Ishikawa (cell line): ENCODE measurements at regions not wholly inside any gene's neighbourhood (a gene's known extent, or its start where the extent isn't known, plus 50 kb on each side); places are given as distances from the start of the nearest gene placed in this dataset.

ENCODE experiments used
- CEBPB ChIP-seq: IDR thresholded peaks from 2 replicates; pipeline ENCODE4 v1.6.1; 2012
- CREB1 ChIP-seq: IDR thresholded peaks from 2 replicates; pipeline ENCODE4 v1.6.1; 2012; ENCODE audit warnings: low read depth
- EGR1 ChIP-seq: IDR thresholded peaks from 2 replicates; pipeline ENCODE4 v1.6.1; 2012
- EP300 ChIP-seq: IDR thresholded peaks from 2 replicates; pipeline ENCODE4 v1.6.1; 2012; ENCODE audit warnings: borderline replicate concordance
- FOXM1 ChIP-seq: IDR thresholded peaks from 2 replicates; pipeline ENCODE4 v1.6.1; 2012; ENCODE audit warnings: low read depth, borderline replicate concordance
- NFIC ChIP-seq: IDR thresholded peaks from 2 replicates; pipeline ENCODE4 v1.6.1; 2012
- RAD21 ChIP-seq: IDR thresholded peaks from 2 replicates; pipeline ENCODE4 v1.6.1; 2012; ENCODE audit warnings: low read depth
- TAF1 ChIP-seq: IDR thresholded peaks from 2 replicates; pipeline ENCODE4 v1.6.1; 2012; ENCODE audit warnings: low read depth, mild to moderate bottlenecking
- TCF12 ChIP-seq: IDR thresholded peaks from 2 replicates; pipeline ENCODE4 v1.6.1; 2012; ENCODE audit warnings: low read depth
- TEAD4 ChIP-seq: IDR thresholded peaks from 2 replicates; pipeline ENCODE4 v1.6.1; 2012
- USF1 ChIP-seq: IDR thresholded peaks from 2 replicates; pipeline ENCODE4 v1.6.1; 2012
- YY1 ChIP-seq: IDR thresholded peaks from 2 replicates; pipeline ENCODE4 v1.6.1; 2012; ENCODE audit warnings: low read depth
- ZBTB7A ChIP-seq: IDR thresholded peaks from 2 replicates; pipeline ENCODE4 v1.6.1; 2012; ENCODE audit warnings: low read depth
- TF ChIP-seq, protein P1 (sequence below): IDR thresholded peaks from 2 replicates; pipeline ENCODE4 v1.6.1; 2012; ENCODE audit warnings: low read depth, mild to moderate bottlenecking
- TF ChIP-seq, protein P2 (sequence below): IDR thresholded peaks from 2 replicates; pipeline ENCODE4 v1.6.1; 2012

- TF ChIP-seq YY1 (no peak), NFIC (no peak), TCF12 (no peak), CEBPB (no peak), FOXM1 (no peak), ZBTB7A (no peak), TEAD4 (no peak), EGR1 (no peak), USF1 (no peak)
- TF ChIP-seq, protein P1, sequence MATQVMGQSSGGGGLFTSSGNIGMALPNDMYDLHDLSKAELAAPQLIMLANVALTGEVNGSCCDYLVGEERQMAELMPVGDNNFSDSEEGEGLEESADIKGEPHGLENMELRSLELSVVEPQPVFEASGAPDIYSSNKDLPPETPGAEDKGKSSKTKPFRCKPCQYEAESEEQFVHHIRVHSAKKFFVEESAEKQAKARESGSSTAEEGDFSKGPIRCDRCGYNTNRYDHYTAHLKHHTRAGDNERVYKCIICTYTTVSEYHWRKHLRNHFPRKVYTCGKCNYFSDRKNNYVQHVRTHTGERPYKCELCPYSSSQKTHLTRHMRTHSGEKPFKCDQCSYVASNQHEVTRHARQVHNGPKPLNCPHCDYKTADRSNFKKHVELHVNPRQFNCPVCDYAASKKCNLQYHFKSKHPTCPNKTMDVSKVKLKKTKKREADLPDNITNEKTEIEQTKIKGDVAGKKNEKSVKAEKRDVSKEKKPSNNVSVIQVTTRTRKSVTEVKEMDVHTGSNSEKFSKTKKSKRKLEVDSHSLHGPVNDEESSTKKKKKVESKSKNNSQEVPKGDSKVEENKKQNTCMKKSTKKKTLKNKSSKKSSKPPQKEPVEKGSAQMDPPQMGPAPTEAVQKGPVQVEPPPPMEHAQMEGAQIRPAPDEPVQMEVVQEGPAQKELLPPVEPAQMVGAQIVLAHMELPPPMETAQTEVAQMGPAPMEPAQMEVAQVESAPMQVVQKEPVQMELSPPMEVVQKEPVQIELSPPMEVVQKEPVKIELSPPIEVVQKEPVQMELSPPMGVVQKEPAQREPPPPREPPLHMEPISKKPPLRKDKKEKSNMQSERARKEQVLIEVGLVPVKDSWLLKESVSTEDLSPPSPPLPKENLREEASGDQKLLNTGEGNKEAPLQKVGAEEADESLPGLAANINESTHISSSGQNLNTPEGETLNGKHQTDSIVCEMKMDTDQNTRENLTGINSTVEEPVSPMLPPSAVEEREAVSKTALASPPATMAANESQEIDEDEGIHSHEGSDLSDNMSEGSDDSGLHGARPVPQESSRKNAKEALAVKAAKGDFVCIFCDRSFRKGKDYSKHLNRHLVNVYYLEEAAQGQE = no peak
- TF ChIP-seq, protein P2, sequence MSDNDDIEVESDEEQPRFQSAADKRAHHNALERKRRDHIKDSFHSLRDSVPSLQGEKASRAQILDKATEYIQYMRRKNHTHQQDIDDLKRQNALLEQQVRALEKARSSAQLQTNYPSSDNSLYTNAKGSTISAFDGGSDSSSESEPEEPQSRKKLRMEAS = no peak
These were observed 58.7 kb upstream of the GPC1 start for GRCh38 chr2:240376739-240377138.

- TF ChIP-seq FOXM1 (no peak), ZBTB7A (no peak), TAF1 (no peak), NFIC (no peak), CEBPB (no peak), EGR1 (no peak), EP300 (no peak)
These were observed 58.1 kb upstream of the GPC1 start for GRCh38 chr2:240377366-240377765.

- TF ChIP-seq ZBTB7A (no peak), USF1 (0 out of 2 replicates have a peak, but pooled peaks have one; percentile 12), YY1 (no peak), TAF1 (no peak), RAD21 (no peak)
- TF ChIP-seq, protein P1 = no peak
These were observed 56.3 kb upstream of the GPC1 start for GRCh38 chr2:240379089-240379636.

DNA sequence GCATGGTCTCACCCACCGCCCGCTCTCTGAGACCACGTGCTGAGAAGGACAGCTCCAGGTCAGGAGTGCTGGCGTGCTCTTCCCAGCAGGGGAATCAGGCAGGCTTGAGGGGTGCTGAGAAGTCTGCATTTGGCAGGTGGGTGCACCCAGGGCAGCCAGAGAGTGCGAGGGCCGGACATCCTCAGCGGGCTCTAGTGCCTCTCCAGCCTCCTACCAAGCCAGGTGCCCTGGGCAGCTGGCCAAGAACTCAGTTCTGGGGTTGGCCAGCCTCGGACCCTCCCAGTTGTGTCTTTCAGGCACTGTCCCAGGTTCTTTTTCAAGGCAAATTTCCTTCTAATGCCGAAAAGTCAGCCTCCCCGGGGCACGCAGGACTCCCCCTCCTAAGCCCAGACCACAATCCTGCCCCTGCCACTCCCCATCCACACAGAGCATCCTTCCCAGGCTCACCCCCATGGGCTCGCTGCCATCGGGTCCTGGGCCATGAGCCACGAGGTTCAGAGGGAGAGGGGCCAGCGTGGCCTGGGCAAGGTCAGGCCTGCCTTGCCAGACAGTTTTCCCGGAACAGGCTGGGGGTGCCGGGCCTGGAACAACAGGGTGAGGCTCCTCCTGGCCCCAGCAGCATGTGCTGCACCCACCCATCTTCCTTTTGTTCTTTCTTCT, 52.2 kb upstream of the GPC1 start:
- no peak for TF ChIP-seq RAD21

GRCh38 chr2:240383871-240384700, 51.4 kb upstream of the GPC1 start:
- TF ChIP-seq TAF1 (no peak), EP300 (no peak), RAD21 (no peak), TCF12 (no peak), CREB1 (no peak), USF1 (no peak), CEBPB (no peak), NFIC (no peak), TEAD4 (no peak), FOXM1 (no peak), YY1 (no peak), EGR1 (no peak), ZBTB7A (no peak)
- TF ChIP-seq, protein P1 = no peak
- TF ChIP-seq, protein P2 = no peak
